Nephron (organoid): ENCODE measurements at regions not wholly inside any gene's neighbourhood (a gene's known extent, or its start where the extent isn't known, plus 50 kb on each side); places are given as distances from the start of the nearest gene placed in this dataset.

ENCODE experiments used
- H3K27ac Mint-ChIP-seq, 3 experiments: 2 replicates each; pipeline ENCODE4 v1.8.0; 2020; ENCODE audit warnings: mixed read lengths in 3 of 3, mild to moderate bottlenecking in 2 of 3, moderate library complexity in 1 of 3
- H3K27me3 Mint-ChIP-seq: 2 replicates; pipeline ENCODE4 v1.8.0; 2021; ENCODE audit warnings: low read depth, mild to moderate bottlenecking, moderate library complexity, mixed read lengths
- H3K36me3 Mint-ChIP-seq: 2 replicates; pipeline ENCODE4 v1.8.0; 2020; ENCODE audit warnings: low read depth, mixed read lengths
- H3K4me1 Mint-ChIP-seq: 2 replicates; pipeline ENCODE4 v1.8.0; 2020; ENCODE audit warnings: mixed read lengths
- H3K4me3 Mint-ChIP-seq, 3 experiments: 2 replicates each; pipeline ENCODE4 v1.8.0; 2020; ENCODE audit warnings: mild to moderate bottlenecking in 3 of 3, mixed read lengths in 3 of 3, moderate library complexity in 2 of 3
- H3K9me3 Mint-ChIP-seq: 2 replicates; pipeline ENCODE4 v1.8.0; 2020; ENCODE audit warnings: mixed read lengths
- CTCF ChIP-seq, 3 experiments: fragments of 200-600 bp; sonication (generic); IDR thresholded peaks; one replicate each; pipeline ENCODE4 v1.5.0; 2021; ENCODE audit warnings: antibody characterized with exemption in 3 of 3; ENCODE audit not compliant: unreplicated experiment in 3 of 3

- no peaks in the 10 kb centered on the region for H3K36me3 Mint-ChIP-seq
- no peaks in the 10 kb centered on the region for H3K27me3 Mint-ChIP-seq
- H3K4me1 Mint-ChIP-seq, result peaks cover 35% of the 10 kb centered on the region
- TF ChIP-seq CTCF (IDR thresholded peaks at IDR 0.05; ENCODE audit: unreplicated experiment in 3 of 3), result no peak
- no peak overlapping the region for H3K4me3 Mint-ChIP-seq
- peak overlapping the region in 2 of 3 experiments; percentile 42 to 66 for H3K27ac Mint-ChIP-seq
- no peaks in the 10 kb centered on the region for H3K9me3 Mint-ChIP-seq
Observed at GRCh38 chr2:176820371-176820932, 392.1 kb upstream of the HNRNPA3 start.

- Mint-ChIP-seq H3K9me3 (no peaks in the 10 kb centered on the region), H3K4me3 (no peak overlapping the region), H3K36me3 (no peaks in the 10 kb centered on the region), H3K27ac (no peak overlapping the region), H3K4me1 (peaks cover 35% of the 10 kb centered on the region), H3K27me3 (no peaks in the 10 kb centered on the region)
- TF ChIP-seq CTCF (IDR thresholded peaks at IDR 0.05; ENCODE audit: unreplicated experiment in 3 of 3), result no peak
Observed at GRCh38 chr2:176821350-176821749, 391.2 kb upstream of the HNRNPA3 start.

GRCh38 chr2:176822060-176822459 is 390.5 kb upstream of the HNRNPA3 start:
- Mint-ChIP-seq H3K27me3 (no peaks in the 10 kb centered on the region), H3K9me3 (no peaks in the 10 kb centered on the region)

GRCh38 chr2:176826356-176826755 is 386.2 kb upstream of the HNRNPA3 start:
- H3K27ac Mint-ChIP-seq, result no peak overlapping the region
- H3K4me1 Mint-ChIP-seq, result peaks cover 18% of the 10 kb centered on the region
- no peak overlapping the region for H3K4me3 Mint-ChIP-seq
- H3K27me3 Mint-ChIP-seq, result peaks cover 4% of the 10 kb centered on the region
- no peaks in the 10 kb centered on the region for H3K36me3 Mint-ChIP-seq
- TF ChIP-seq CTCF (IDR thresholded peaks at IDR 0.05; ENCODE audit: unreplicated experiment in 3 of 3), result no peak
- no peaks in the 10 kb centered on the region for H3K9me3 Mint-ChIP-seq

More at GRCh38 chr2:176822060-176822459, 390.5 kb upstream of the HNRNPA3 start:
- H3K4me1 Mint-ChIP-seq, result peaks cover 30% of the 10 kb centered on the region
- H3K36me3 Mint-ChIP-seq, result no peaks in the 10 kb centered on the region
- H3K27ac Mint-ChIP-seq, result no peak overlapping the region
- TF ChIP-seq CTCF (IDR thresholded peaks at IDR 0.05; ENCODE audit: unreplicated experiment in 3 of 3), result no peak
- no peak overlapping the region for H3K4me3 Mint-ChIP-seq

GRCh38 chr2:176826984-176827668 is 385.5 kb upstream of the HNRNPA3 start:
- no peak for TF ChIP-seq CTCF (IDR thresholded peaks at IDR 0.05; ENCODE audit: unreplicated experiment in 3 of 3)
- H3K4me3 Mint-ChIP-seq, result no peak overlapping the region
- H3K9me3 Mint-ChIP-seq, result no peaks in the 10 kb centered on the region
- no peaks in the 10 kb centered on the region for H3K36me3 Mint-ChIP-seq
- H3K4me1 Mint-ChIP-seq, result peaks cover 22% of the 10 kb centered on the region
- peaks cover 5% of the 10 kb centered on the region for H3K27me3 Mint-ChIP-seq
- peak overlapping the region; percentile 7 to 36 (median 19) for H3K27ac Mint-ChIP-seq

- H3K36me3 Mint-ChIP-seq, result no peaks in the 10 kb centered on the region
- peaks cover 38% of the 10 kb centered on the region for H3K4me1 Mint-ChIP-seq
- H3K4me3 Mint-ChIP-seq, result peak overlapping the region; percentile 10 to 40 (median 39)
- no peaks in the 10 kb centered on the region for H3K9me3 Mint-ChIP-seq
- H3K27ac Mint-ChIP-seq, result peak overlapping the region; percentile 65 to 93 (median 84)
- peak in 1 of 3 experiments; percentile 8 for TF ChIP-seq CTCF (IDR thresholded peaks at IDR 0.05; ENCODE audit: unreplicated experiment in 3 of 3)
- peaks cover 7% of the 10 kb centered on the region for H3K27me3 Mint-ChIP-seq
Observed at GRCh38 chr2:176830362-176830761, 382.2 kb upstream of the HNRNPA3 start.
